ENCODE measurements at regions not wholly inside any gene's neighbourhood (a gene's known extent, or its start where the extent isn't known, plus 50 kb on each side); places are given as distances from the start of the nearest gene placed in this dataset.

GRCh38 chr10:131626274-131626673 is 274.5 kb upstream of the PPP2R2D start:
- TF ChIP-seq EP300 (IDR thresholded peaks at IDR 0.05) = no peak
- TF ChIP-seq CTCF (IDR thresholded peaks at IDR 0.05) = no peak
- TF ChIP-seq POLR2A (IDR thresholded peaks at IDR 0.05) = no peak
- no peak for TF ChIP-seq POLR2AphosphoS5 (IDR thresholded peaks at IDR 0.05)

Data from gastroesophageal sphincter (tissue), 3 donors.